Right atrium auricular region (tissue), 2 donors: ENCODE measurements at regions not wholly inside any gene's neighbourhood (a gene's known extent, or its start where the extent isn't known, plus 50 kb on each side); places are given as distances from the start of the nearest gene placed in this dataset.
A peak's percentile ranks its signal among the peaks of the same experiment; 100 is the strongest.

Experiments
- DNase-seq: peaks from one replicate; pipeline ENCODE4 v3.0.0-alpha.2; 2019; ENCODE audit warnings: low spot score
- H3K27ac ChIP-seq, 2 donors: fragments of 200-600 bp; sonication (generic); 1 replicate in 1 of 2; 2 replicates in 1 of 2; pipeline ENCODE4 v1.5.1; 2016 to 2019
- H3K27me3 ChIP-seq, 2 donors: fragments of 200-600 bp; sonication (generic); one replicate each; pipeline versions ENCODE4 v1.5.1 to v1.6.0; 2017 to 2019
- H3K36me3 ChIP-seq: fragments of 200-600 bp; sonication (generic); one replicate; pipeline ENCODE4 v1.5.1; 2016
- H3K4me1 ChIP-seq, 2 donors: fragments of 200-600 bp; sonication (generic); one replicate each; pipeline versions ENCODE4 v1.5.1 to v1.6.0; 2017 to 2019
- H3K4me3 ChIP-seq, 2 donors: fragments of 200-600 bp; sonication (generic); 1 replicate in 1 of 2; 2 replicates in 1 of 2; pipeline ENCODE4 v1.5.1; 2017 to 2019; ENCODE audit warnings: mild to moderate bottlenecking in 1 of 2, moderate library complexity in 1 of 2
- H3K9me3 ChIP-seq, 2 donors: fragments of 200-600 bp; sonication (generic); one replicate each; pipeline ENCODE4 v1.5.1; 2019
- TF ChIP-seq, protein P1 (sequence below), 2 donors: fragments of 200-600 bp; sonication (generic); IDR thresholded peaks; one replicate each; pipeline ENCODE4 v1.5.1; 2019; ENCODE audit warnings: antibody characterized with exemption in 2 of 2

DNA sequence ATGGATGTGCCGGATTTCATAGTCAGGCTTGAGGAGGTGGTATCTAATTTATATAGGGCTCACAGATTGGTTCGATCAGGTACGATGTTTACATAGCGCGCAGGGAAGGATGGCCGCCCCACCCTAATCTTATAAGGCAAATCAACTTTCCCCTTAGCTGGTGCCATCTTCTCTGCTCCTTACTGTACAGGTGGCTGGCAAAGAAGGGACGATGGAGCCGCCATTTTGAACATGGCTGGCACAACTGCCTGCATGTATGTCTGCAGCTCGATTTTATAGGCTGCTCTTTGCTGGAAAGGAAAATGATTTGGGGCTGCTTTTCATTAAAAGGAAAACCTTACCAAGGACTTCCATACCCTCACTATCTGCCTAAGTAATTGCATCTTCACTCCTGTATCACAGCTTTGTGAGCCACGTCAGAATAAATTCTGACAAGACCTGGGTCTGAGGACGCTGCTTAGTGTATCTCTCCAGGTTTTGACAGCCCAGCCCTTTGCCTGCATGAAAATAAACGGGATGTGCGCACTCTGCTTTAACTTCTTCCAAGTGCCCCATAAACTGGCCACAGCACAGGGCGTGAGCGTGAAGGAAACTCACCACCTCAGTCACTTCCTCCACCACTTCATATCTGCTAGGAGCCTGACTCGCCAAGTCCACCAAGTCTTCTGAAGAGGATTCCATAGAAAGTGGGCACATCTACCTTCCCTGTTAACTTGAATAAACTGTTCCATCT is 109.4 kb upstream of the ARMC2 start:
- Histone ChIP-seq H3K4me1 (peaks cover 0 to 8% of the 10 kb centered on the region in 2 donors), H3K27ac (peak overlapping the region; percentile 46 to 62), H3K4me3 (no peak overlapping the region), H3K27me3 (no peaks in the 10 kb centered on the region), H3K9me3 (no peaks in the 10 kb centered on the region), H3K36me3 (no peaks in the 10 kb centered on the region)
- no peak for DNase-seq
- TF ChIP-seq, protein P1, sequence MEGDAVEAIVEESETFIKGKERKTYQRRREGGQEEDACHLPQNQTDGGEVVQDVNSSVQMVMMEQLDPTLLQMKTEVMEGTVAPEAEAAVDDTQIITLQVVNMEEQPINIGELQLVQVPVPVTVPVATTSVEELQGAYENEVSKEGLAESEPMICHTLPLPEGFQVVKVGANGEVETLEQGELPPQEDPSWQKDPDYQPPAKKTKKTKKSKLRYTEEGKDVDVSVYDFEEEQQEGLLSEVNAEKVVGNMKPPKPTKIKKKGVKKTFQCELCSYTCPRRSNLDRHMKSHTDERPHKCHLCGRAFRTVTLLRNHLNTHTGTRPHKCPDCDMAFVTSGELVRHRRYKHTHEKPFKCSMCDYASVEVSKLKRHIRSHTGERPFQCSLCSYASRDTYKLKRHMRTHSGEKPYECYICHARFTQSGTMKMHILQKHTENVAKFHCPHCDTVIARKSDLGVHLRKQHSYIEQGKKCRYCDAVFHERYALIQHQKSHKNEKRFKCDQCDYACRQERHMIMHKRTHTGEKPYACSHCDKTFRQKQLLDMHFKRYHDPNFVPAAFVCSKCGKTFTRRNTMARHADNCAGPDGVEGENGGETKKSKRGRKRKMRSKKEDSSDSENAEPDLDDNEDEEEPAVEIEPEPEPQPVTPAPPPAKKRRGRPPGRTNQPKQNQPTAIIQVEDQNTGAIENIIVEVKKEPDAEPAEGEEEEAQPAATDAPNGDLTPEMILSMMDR (IDR thresholded peaks at IDR 0.05), result no peak

DNA sequence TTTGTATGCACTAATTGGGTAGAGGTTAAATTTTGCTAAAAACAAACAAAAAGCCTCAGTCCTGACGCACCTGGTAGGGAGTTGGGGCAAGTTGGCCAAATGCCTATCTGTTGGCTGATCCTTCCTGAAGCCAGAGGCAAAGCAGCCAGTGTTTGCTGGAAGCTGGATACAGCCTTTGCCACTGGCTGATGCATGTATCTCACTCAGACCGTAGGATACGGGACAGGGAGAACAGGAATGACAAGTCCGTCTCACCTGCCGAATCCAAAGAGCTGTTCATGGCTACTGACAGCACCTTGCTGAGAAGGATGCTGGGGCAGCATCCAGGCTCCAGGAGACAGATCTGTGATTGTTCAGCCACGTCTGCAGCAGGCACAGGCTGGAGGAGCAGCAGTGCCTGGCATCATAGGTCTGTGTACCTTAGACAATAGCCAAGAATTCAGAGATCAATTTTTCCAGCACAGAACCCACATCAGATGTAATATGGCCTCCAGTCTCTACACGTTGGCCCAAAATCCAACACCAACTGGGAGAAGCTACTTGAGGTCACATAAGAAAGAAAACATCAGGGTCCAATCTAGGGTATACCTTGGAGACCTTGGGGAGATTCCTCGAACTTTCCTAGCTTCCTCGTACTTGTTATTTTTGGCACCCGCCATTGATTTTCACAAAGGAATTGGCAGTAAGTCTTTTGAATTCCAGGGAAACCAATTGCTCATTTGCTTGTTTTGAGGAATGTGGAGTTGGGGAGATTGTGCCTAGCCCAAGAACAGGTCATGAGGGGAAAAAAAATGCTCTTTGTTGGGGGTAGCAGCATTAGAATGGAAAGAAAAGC is 108.5 kb upstream of the ARMC2 start:
- Histone ChIP-seq H3K9me3 (no peaks in the 10 kb centered on the region), H3K27me3 (no peaks in the 10 kb centered on the region), H3K4me1 (peaks cover 0 to 8% of the 10 kb centered on the region in 2 donors), H3K36me3 (no peaks in the 10 kb centered on the region), H3K4me3 (no peak overlapping the region), H3K27ac (no peak overlapping the region)
- TF ChIP-seq, protein P1 (IDR thresholded peaks at IDR 0.05), result no peak
- DNase-seq, result no peak

DNA sequence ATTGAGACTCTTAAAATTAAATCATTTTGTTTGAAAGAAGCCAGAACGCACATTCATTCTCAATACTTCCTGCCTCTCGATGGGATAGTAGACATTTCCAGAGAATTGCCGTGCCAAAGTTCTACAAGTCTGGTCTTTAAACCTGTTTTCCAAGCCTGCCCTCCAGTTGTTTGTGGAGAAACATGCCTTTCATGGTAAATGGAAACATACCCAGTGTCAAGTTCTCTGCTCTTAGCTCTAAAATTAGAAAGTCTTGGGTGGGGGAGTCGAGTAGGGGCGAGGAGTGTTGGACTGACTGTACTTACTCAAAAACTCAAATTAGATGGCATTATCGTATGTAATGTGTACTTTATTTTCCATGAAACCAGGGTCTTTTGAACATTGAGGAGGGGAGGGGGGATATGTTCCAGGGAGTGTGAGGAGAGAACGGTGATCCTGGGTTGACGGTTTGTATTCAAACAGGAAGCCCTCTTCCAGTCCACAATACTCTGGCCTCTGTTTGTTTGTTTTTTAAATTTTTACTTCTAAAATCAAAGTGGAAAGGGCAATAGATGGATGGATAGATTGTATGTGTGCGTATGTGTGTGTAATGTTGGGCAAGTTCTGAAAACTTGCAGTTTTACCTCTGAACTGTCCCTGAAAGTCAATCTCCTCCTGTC is 106.8 kb upstream of the ARMC2 start:
- Histone ChIP-seq H3K36me3 (no peaks in the 10 kb centered on the region), H3K27me3 (no peaks in the 10 kb centered on the region), H3K4me3 (no peak overlapping the region), H3K27ac (no peak overlapping the region), H3K4me1 (peaks cover 0 to 8% of the 10 kb centered on the region in 2 donors), H3K9me3 (no peaks in the 10 kb centered on the region)
- TF ChIP-seq, protein P1 (IDR thresholded peaks at IDR 0.05), result no peak
- no peak for DNase-seq

DNA sequence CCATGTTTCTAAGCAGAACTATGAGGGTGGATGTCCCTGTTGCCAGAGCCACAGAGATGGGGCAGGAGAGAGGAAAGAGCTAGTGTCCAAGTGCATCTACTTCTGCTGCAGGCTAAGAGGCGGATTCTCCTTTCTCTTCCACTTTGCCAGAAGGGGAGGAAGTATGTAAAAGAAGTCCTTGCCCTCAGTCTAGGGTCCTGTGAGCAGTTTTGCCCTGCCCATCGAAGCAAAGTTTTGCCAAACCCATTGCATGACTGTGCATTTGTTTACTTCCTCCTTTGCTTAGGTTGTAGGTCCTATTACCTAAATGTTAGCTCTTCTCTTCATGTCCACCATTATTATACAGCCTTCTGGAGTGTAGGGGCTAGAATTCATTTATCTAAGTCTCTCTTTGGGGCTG is 106.2 kb upstream of the ARMC2 start:
- H3K9me3 ChIP-seq, result no peaks in the 10 kb centered on the region
- no peaks in the 10 kb centered on the region for H3K27me3 ChIP-seq
- H3K4me1 ChIP-seq, result peaks cover 0 to 6% of the 10 kb centered on the region in 2 donors
- no peak overlapping the region for H3K27ac ChIP-seq
- no peak overlapping the region for H3K4me3 ChIP-seq
- no peaks in the 10 kb centered on the region for H3K36me3 ChIP-seq
- no peak for DNase-seq
- TF ChIP-seq, protein P1 (IDR thresholded peaks at IDR 0.05), result no peak

DNA sequence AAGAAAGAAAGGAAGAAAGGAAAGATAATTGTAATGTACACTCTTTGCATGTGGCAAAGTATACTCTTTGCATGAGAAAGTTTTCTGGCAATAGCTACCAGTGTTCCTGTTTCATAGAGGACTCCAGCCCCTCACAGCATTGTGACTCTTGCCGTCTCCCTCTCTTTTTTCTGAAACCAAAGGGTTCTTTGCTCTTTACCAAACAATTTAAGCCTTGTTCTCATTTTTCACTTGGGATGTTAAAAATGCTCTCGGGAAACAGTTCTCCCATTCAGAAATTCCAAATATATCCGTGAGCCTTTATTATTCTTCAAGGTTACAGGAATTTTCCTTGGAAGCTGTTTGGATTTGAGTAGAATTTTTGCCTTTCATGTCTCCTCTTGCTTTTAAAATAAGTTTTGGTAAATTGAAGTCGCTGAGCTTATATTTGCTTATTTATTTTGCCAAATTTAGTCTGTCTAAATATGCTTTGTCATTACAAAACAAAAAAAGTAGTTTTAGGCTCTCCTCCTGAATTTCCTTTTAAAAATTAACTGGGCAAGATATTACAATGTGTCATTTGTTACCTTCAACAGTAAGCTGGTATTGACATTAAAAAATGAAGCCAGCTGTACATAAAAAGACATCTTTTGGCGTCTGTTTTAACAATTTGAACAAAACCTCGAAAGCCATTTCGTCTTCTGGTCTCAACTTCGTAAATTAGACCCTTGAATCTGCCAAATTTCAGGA is 103.8 kb upstream of the ARMC2 start:
- no peak for DNase-seq
- no peaks in the 10 kb centered on the region for H3K36me3 ChIP-seq
- H3K27me3 ChIP-seq, result no peaks in the 10 kb centered on the region
- H3K27ac ChIP-seq, result no peak overlapping the region
- no peaks in the 10 kb centered on the region for H3K4me1 ChIP-seq
- H3K4me3 ChIP-seq, result no peak overlapping the region
- no peaks in the 10 kb centered on the region for H3K9me3 ChIP-seq
- TF ChIP-seq, protein P1 (IDR thresholded peaks at IDR 0.05), result no peak
